Duodenal mucosa (tissue), 2 donors: ENCODE measurements at regions not wholly inside any gene's neighbourhood (a gene's known extent, or its start where the extent isn't known, plus 50 kb on each side); places are given as distances from the start of the nearest gene placed in this dataset.

ENCODE experiments used
- H3K27ac ChIP-seq: one replicate; pipeline ENCODE4 v1.7.0; 2013; ENCODE audit warnings: low read depth, low read length
- H3K27me3 ChIP-seq, 2 donors: one replicate each; pipeline ENCODE4 v1.7.0; 2013; ENCODE audit warnings: low read length in 2 of 2, control low read depth in 1 of 2; ENCODE audit not compliant: insufficient read depth in 2 of 2, control insufficient read depth in 1 of 2
- H3K36me3 ChIP-seq, 2 donors: one replicate each; pipeline ENCODE4 v1.7.0; 2013; ENCODE audit warnings: low read length in 2 of 2, control low read depth in 1 of 2; ENCODE audit not compliant: insufficient read depth in 2 of 2, control insufficient read depth in 1 of 2
- H3K4me1 ChIP-seq, 2 donors: one replicate each; pipeline ENCODE4 v1.7.0; 2013; ENCODE audit warnings: low read length in 2 of 2, control low read depth in 1 of 2; ENCODE audit not compliant: insufficient read depth in 2 of 2, control insufficient read depth in 1 of 2
- H3K4me3 ChIP-seq, 2 donors: one replicate each; pipeline ENCODE4 v1.7.0; 2013; ENCODE audit warnings: low read length in 2 of 2, low read depth in 1 of 2
- H3K9ac ChIP-seq, 2 donors: one replicate each; pipeline ENCODE4 v1.7.0; 2013; ENCODE audit warnings: low read length in 2 of 2, low read depth in 1 of 2
- H3K9me3 ChIP-seq, 2 donors: one replicate each; pipeline ENCODE4 v1.7.0; 2013; ENCODE audit warnings: low read length in 2 of 2, control low read depth in 1 of 2; ENCODE audit not compliant: control insufficient read depth in 1 of 2

DNA sequence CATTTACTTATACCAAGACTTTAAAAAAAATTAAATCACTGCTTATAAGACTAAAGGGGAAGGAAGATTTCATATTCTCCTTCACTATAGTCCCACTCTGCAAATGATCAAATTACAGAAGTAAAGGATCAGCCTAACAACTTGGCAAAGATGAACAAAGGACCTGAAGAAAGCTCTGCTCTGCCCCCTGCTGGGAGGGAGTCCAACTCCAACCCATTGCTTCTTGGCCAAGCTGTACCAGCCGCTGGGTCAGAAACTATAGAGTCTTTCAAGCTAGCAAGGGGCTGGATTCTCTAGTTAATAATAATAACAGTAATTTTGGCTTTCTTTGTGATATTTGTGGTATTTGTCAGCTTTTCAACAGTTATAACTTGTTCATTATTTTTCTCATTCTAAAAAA lies 927.0 kb upstream of the CRIM1 start:
- no peak overlapping the region for H3K4me3 ChIP-seq
- no peak overlapping the region for H3K27ac ChIP-seq
- no peaks in the 10 kb centered on the region for H3K36me3 ChIP-seq
- no peaks in the 10 kb centered on the region for H3K4me1 ChIP-seq
- no peaks in the 10 kb centered on the region for H3K27me3 ChIP-seq
- no peak overlapping the region for H3K9ac ChIP-seq
- no peaks in the 10 kb centered on the region for H3K9me3 ChIP-seq

DNA sequence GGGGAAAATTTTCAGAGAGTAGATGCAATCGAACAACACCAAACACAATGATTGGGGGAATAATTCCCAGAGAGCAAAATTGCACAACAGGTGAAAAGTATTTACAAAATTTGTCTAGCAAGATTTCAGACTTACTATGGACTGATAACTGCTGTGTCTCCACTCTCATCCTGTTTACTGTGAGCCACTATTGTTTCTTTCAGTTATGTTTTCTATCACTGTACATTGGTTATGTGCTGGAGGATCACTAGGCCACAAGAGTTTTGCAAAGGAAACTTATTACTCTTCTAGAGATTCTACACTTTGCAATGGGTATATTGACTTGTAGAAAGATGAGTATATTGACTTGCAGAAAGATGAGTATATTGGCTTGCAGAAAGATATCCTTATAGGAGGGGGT lies 934.1 kb upstream of the CRIM1 start:
- Histone ChIP-seq H3K4me1 (no peaks in the 10 kb centered on the region), H3K27me3 (no peaks in the 10 kb centered on the region), H3K36me3 (no peaks in the 10 kb centered on the region), H3K4me3 (no peak overlapping the region), H3K27ac (no peak overlapping the region), H3K9me3 (no peaks in the 10 kb centered on the region), H3K9ac (no peak overlapping the region)

DNA sequence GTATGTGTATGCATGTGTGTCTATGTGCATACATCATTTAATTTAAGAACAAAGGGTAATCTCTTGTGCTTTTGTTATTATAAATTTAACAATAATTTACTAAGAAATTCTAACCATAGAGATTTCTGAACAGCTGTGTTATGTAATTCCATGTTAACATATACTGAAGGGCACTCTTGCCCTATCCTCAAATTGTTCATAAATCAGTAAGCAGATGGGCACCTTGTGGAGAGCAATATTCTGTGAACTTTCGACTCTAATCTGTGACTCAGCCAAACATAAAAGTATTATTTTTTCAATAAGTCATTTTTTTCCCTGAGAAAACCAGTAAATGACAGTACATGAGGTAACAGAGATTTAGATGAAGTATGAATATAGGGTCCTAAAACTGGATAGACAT lies 938.3 kb upstream of the CRIM1 start:
- Histone ChIP-seq H3K27me3 (no peaks in the 10 kb centered on the region), H3K4me3 (no peak overlapping the region), H3K9ac (no peak overlapping the region), H3K4me1 (no peaks in the 10 kb centered on the region), H3K27ac (no peak overlapping the region), H3K36me3 (no peaks in the 10 kb centered on the region), H3K9me3 (no peaks in the 10 kb centered on the region)

DNA sequence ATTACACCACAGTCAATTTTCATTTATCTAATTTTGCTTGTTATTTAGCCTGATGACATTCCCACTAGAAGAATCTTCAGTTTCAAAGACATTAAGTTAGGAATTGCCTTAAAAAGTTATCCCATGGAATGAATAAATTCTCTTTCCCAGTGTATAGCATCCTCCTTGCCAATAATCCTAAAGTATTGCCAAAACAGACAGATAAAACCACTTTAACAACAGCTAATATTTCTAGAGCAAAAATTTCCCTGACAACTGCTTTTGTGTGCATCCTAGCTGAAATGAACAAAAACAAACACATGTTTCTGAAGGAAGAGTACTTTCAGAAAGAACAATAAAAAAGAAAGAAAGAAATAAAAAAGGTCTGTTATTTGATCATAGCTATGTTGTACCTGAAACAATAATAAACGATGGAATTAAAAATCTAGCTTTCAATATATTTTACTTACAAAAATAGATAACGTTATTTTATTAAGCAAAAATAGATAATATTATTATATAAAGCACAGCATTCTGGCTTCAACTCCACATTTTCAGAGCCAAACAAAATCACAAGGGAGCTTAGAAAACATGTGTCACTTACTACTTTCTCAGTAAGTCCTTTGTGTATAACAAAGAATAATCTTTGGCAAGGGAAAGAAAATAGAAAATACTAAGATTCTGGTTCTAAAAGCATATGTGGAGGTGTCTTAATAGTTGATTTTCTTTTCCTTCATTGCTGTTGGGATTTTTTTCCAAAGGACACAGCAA lies 939.0 kb upstream of the CRIM1 start:
- no peaks in the 10 kb centered on the region for H3K36me3 ChIP-seq
- no peaks in the 10 kb centered on the region for H3K27me3 ChIP-seq
- no peaks in the 10 kb centered on the region for H3K9me3 ChIP-seq
- H3K9ac ChIP-seq = no peak overlapping the region
- H3K4me1 ChIP-seq = no peaks in the 10 kb centered on the region
- no peak overlapping the region for H3K27ac ChIP-seq
- no peak overlapping the region for H3K4me3 ChIP-seq

- no peak overlapping the region for H3K4me3 ChIP-seq
- H3K27me3 ChIP-seq = no peaks in the 10 kb centered on the region
- no peaks in the 10 kb centered on the region for H3K4me1 ChIP-seq
- H3K9ac ChIP-seq = no peak overlapping the region
- no peaks in the 10 kb centered on the region for H3K9me3 ChIP-seq
- no peaks in the 10 kb centered on the region for H3K36me3 ChIP-seq
- H3K27ac ChIP-seq = no peak overlapping the region
Observed at GRCh38 chr2:35415942-35416341, 939.6 kb upstream of the CRIM1 start.

GRCh38 chr2:35415282-35415681 lies 940.3 kb upstream of the CRIM1 start:
- Histone ChIP-seq H3K36me3 (no peaks in the 10 kb centered on the region), H3K4me3 (no peak overlapping the region), H3K9me3 (no peaks in the 10 kb centered on the region), H3K27ac (no peak overlapping the region), H3K27me3 (no peaks in the 10 kb centered on the region), H3K4me1 (no peaks in the 10 kb centered on the region), H3K9ac (no peak overlapping the region)

- Histone ChIP-seq H3K36me3 (no peaks in the 10 kb centered on the region), H3K9ac (no peak overlapping the region), H3K27ac (no peak overlapping the region), H3K9me3 (no peaks in the 10 kb centered on the region), H3K4me3 (no peak overlapping the region), H3K4me1 (no peaks in the 10 kb centered on the region), H3K27me3 (no peaks in the 10 kb centered on the region)
Observed at GRCh38 chr2:35410431-35411061, 945.0 kb upstream of the CRIM1 start.

GRCh38 chr2:35409762-35410161 lies 945.8 kb upstream of the CRIM1 start:
- no peak overlapping the region for H3K4me3 ChIP-seq
- H3K4me1 ChIP-seq = no peaks in the 10 kb centered on the region
- no peaks in the 10 kb centered on the region for H3K27me3 ChIP-seq
- H3K9me3 ChIP-seq = no peaks in the 10 kb centered on the region
- H3K27ac ChIP-seq = no peak overlapping the region
- no peaks in the 10 kb centered on the region for H3K36me3 ChIP-seq
- H3K9ac ChIP-seq = no peak overlapping the region

GRCh38 chr2:35408320-35408719 lies 947.3 kb upstream of the CRIM1 start:
- Histone ChIP-seq H3K9ac (no peak overlapping the region), H3K27me3 (no peaks in the 10 kb centered on the region), H3K9me3 (no peaks in the 10 kb centered on the region), H3K4me3 (no peak overlapping the region), H3K27ac (no peak overlapping the region), H3K4me1 (no peaks in the 10 kb centered on the region), H3K36me3 (no peaks in the 10 kb centered on the region)

DNA sequence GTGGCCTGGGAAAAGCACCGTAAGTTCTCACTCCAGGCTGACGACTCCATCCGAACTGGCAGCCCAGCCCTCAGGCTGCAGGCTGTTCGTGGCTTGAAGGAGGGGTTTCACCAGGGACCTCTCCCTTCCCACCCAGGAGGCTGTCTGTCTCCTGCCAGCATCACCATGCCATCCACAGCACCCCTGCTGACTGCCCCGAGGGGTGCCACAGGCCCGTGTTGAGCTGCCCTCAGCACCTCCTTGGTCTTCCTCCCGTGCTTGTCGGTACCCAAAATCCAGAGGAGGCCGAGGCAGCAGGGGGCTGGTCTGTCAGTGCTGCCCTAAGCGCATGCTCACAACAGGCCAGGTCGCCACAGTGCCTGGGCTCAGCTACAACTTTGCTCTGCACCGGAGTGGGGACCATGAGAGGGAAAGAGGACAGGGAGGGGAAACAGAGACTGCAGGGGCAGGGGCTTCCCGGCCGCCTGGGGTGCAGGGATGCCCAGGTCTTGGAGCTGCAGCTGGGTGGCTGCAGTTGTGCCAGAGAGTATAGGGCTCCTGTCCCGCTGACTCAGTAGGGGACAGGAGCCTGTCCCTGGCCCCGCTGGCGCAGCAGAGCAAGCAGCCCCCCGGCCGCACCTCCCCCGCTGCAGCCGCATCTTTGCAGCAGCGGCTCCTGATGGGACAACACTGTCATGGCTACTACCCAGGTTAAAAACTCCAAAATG lies 963.7 kb upstream of the CRIM1 start:
- Histone ChIP-seq H3K9me3 (peaks cover 0 to 6% of the 10 kb centered on the region in 2 donors), H3K27me3 (no peaks in the 10 kb centered on the region), H3K9ac (no peak overlapping the region), H3K36me3 (no peaks in the 10 kb centered on the region), H3K4me1 (no peaks in the 10 kb centered on the region), H3K27ac (no peak overlapping the region), H3K4me3 (no peak overlapping the region)
